PC-3 (cell line): ENCODE measurements at regions not wholly inside any gene's neighbourhood (a gene's known extent, or its start where the extent isn't known, plus 50 kb on each side); places are given as distances from the start of the nearest gene placed in this dataset.

ENCODE experiments used
- ATAC-seq: fragments of 200-7000 bp; cut with Tn5 transposase; 2 replicates; pipeline ENCODE4 v1.9.1; 2020; ENCODE audit warnings: mild to moderate bottlenecking, moderate library complexity
- BruUV-seq: library from RNA; stranded (reverse); fragments of 400-500 nt; replicated peaks from 2 replicates; lab custom pipeline; 2021; lab: Mats Ljungman, UMichigan
- CTCF ChIA-PET: fragments of 300-600 bp; sonication (Branson Sonifier 250); formaldehyde crosslinking; loops from one replicate; lab custom pipeline; 2022; ENCODE audit warnings: antibody characterized with exemption; lab: Charles Lee
- POLR2A ChIA-PET: fragments of 300-600 bp; sonication (Branson Sonifier 250); formaldehyde crosslinking; loops from one replicate; lab custom pipeline; 2022; ENCODE audit warnings: antibody characterized with exemption; ENCODE audit not compliant: unreplicated experiment; lab: Charles Lee
- DNase-seq: peaks from one replicate; pipeline ENCODE4 v3.0.0-alpha.2; 2015
- H2AFZ ChIP-seq: fragments of 300-600 bp; sonication (generic); 2 replicates; pipeline ENCODE4 v1.6.0; 2016; ENCODE audit warnings: antibody characterized with exemption, low read length
- H3F3A ChIP-seq: fragments of 300-600 bp; sonication (generic); one replicate; pipeline ENCODE4 v1.6.0; 2017; ENCODE audit warnings: antibody characterized with exemption, low read length, control low read depth, mild to moderate bottlenecking; ENCODE audit not compliant: unreplicated experiment
- H3K27ac ChIP-seq: fragments of 300-600 bp; sonication (generic); 2 replicates; pipeline ENCODE4 v1.5.1; 2016; ENCODE audit warnings: mild to moderate bottlenecking, low read length
- H3K27me3 ChIP-seq: fragments of 300-600 bp; sonication (generic); 2 replicates; pipeline ENCODE4 v1.6.1; 2016; ENCODE audit warnings: low read length, mixed read lengths
- H3K36me3 ChIP-seq: fragments of 300-600 bp; sonication (generic); 2 replicates; pipeline ENCODE4 v1.6.1; 2016; ENCODE audit warnings: low read depth, mixed run types, low read length, mixed read lengths
- H3K4me1 ChIP-seq: fragments of 300-600 bp; sonication (generic); 2 replicates; pipeline ENCODE4 v1.5.1; 2016; ENCODE audit warnings: low read length; ENCODE audit not compliant: insufficient read depth
- H3K4me2 ChIP-seq: fragments of 300-600 bp; sonication (generic); 2 replicates; pipeline ENCODE4 v1.6.0; 2016; ENCODE audit warnings: low read length
- H3K4me3 ChIP-seq: fragments of 300-600 bp; sonication (generic); 2 replicates; pipeline ENCODE4 v1.5.1; 2016; ENCODE audit warnings: mild to moderate bottlenecking, low read length, mixed read lengths
- H3K79me2 ChIP-seq: fragments of 300-600 bp; sonication (generic); 2 replicates; pipeline ENCODE4 v1.6.1; 2017; ENCODE audit warnings: low read length, mixed read lengths
- H3K9ac ChIP-seq: fragments of 300-600 bp; sonication (generic); 2 replicates; pipeline ENCODE4 v1.6.0; 2016; ENCODE audit warnings: mild to moderate bottlenecking, low read length
- H3K9me2 ChIP-seq: fragments of 300-600 bp; sonication (generic); replicated peaks from 2 replicates; pipeline ENCODE4 v1.6.1; 2016; ENCODE audit warnings: mixed run types, low read length, mixed read lengths
- H3K9me3 ChIP-seq: fragments of 300-600 bp; sonication (generic); 2 replicates; pipeline ENCODE4 v1.6.1; 2016; ENCODE audit warnings: low read length, mixed read lengths
- H4K20me1 ChIP-seq: fragments of 300-600 bp; sonication (generic); 2 replicates; pipeline ENCODE4 v1.6.1; 2016; ENCODE audit warnings: low read length, mixed read lengths
- EZH2 ChIP-seq: fragments of 300-600 bp; sonication (generic); IDR thresholded peaks from one replicate; pipeline ENCODE4 v1.6.1; 2017; ENCODE audit warnings: antibody characterized with exemption, mild to moderate bottlenecking, low read length; ENCODE audit not compliant: unreplicated experiment
- EZH2phosphoT487 ChIP-seq: fragments of 300-600 bp; sonication (generic); IDR thresholded peaks from 2 replicates; pipeline ENCODE4 v1.6.1; 2018; ENCODE audit warnings: mild to moderate bottlenecking, antibody characterized with exemption, low read length, borderline replicate concordance
- intact Hi-C: fragments of 100-400 bp; cut with micrococcal nuclease; formaldehyde crosslinking; loops from 2 replicates; pipeline ENCODE4 v1.9.0; 2023
- TF ChIP-seq, protein P1 (sequence below): fragments of 300-600 bp; sonication (generic); conservative IDR thresholded peaks from 2 replicates; pipeline ENCODE4 v1.5.1; 2017; ENCODE audit warnings: antibody characterized with exemption, low read depth, mild to moderate bottlenecking, low read length

DNA sequence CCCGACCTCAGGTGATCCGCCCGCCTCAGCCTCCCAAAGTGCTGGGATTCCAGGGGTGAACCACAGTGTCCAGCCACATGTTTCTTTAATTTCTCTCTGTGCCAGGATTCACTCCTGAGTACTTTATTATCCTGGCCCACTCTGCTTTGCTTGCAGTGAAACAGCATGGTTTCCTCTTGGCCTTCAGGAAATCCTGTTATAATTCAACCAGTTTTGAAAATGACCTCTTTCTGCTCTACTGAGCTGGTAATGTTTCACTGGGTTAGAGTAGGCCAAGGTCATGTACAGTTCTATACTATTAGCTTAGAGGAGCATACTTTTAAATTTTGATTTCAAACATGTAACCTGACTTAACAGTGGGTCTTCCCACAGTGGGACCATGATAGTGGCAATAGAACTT lies 90.6 kb upstream of the PELI1 start:
- Histone ChIP-seq H3K9ac (no peak overlapping the region), H3K79me2 (no peaks in the 10 kb centered on the region), H3F3A (no peaks in the 10 kb centered on the region), H3K4me3 (no peak overlapping the region), H3K27me3 (no peaks in the 10 kb centered on the region), H3K9me3 (no peaks in the 10 kb centered on the region), H3K4me1 (no peaks in the 10 kb centered on the region), H2AFZ (no peak overlapping the region), H3K36me3 (no peaks in the 10 kb centered on the region), H3K27ac (no peak overlapping the region), H4K20me1 (no peaks in the 10 kb centered on the region), H3K4me2 (no peak overlapping the region), H3K9me2 (no peaks in the 10 kb centered on the region)
- POLR2A ChIA-PET: no interaction called here
- intact Hi-C loops: no loop called here
- TF ChIP-seq, protein P1, sequence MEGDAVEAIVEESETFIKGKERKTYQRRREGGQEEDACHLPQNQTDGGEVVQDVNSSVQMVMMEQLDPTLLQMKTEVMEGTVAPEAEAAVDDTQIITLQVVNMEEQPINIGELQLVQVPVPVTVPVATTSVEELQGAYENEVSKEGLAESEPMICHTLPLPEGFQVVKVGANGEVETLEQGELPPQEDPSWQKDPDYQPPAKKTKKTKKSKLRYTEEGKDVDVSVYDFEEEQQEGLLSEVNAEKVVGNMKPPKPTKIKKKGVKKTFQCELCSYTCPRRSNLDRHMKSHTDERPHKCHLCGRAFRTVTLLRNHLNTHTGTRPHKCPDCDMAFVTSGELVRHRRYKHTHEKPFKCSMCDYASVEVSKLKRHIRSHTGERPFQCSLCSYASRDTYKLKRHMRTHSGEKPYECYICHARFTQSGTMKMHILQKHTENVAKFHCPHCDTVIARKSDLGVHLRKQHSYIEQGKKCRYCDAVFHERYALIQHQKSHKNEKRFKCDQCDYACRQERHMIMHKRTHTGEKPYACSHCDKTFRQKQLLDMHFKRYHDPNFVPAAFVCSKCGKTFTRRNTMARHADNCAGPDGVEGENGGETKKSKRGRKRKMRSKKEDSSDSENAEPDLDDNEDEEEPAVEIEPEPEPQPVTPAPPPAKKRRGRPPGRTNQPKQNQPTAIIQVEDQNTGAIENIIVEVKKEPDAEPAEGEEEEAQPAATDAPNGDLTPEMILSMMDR: no peak
- no peak for TF ChIP-seq EZH2
- TF ChIP-seq EZH2phosphoT487: no peak
- BruUV-seq: no TSS peak
- DNase-seq (no peak), ATAC-seq (no peak)
- CTCF ChIA-PET: no interaction called here

DNA sequence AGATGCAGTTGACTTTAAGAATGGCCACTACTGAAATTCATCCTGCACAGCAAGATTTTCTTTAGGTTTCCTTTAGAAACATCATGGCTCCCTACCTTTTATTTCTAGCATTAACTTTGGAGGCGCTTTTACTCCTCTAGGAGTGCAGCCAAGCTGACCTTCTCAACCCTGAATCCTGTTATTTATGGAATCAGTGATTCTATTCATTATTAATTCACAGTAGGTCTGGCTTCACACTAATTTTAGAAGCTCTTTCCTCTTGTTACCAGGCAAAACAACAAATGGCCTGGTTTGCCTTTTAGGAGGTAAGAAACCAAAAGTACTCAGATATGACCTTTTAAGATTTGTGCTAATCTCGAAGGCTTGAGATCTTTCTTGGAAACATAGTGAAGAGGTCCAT lies 93.0 kb upstream of the PELI1 start:
- Histone ChIP-seq H3K36me3 (no peaks in the 10 kb centered on the region), H3K4me1 (no peaks in the 10 kb centered on the region), H3K4me2 (no peak overlapping the region), H3K9me3 (no peaks in the 10 kb centered on the region), H3F3A (no peaks in the 10 kb centered on the region), H3K27ac (no peak overlapping the region), H3K4me3 (no peak overlapping the region), H3K9ac (no peak overlapping the region), H4K20me1 (no peaks in the 10 kb centered on the region), H3K79me2 (no peaks in the 10 kb centered on the region), H2AFZ (no peak overlapping the region), H3K9me2 (no peaks in the 10 kb centered on the region), H3K27me3 (no peaks in the 10 kb centered on the region)
- intact Hi-C loops: no loop called here
- BruUV-seq: no TSS peak
- no peak for ATAC-seq
- POLR2A ChIA-PET: no interaction called here
- CTCF ChIA-PET: no interaction called here
- TF ChIP-seq EZH2: no peak
- TF ChIP-seq EZH2phosphoT487: no peak
- TF ChIP-seq, protein P1: no peak
- no peak for DNase-seq

DNA sequence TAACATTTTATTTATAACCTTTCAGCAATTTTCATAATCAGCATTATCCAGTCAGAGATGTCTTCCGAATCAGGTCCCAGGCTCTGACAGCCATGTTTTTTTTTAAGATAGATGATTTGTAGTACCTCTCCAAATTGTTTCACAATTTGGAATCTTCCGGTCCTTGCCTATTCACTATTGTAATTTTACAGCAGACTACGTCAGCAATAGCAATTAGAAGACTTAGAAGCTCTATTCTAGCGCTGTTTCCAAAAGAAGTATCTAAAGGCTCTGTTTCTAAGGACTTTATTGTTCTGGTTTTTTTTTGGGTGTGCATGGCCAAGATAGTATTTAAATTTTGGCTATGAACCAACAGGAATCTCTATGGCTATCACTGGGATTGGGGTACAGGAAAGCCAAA lies 94.6 kb upstream of the PELI1 start:
- ATAC-seq (no peak), DNase-seq (no peak)
- H3K4me2 ChIP-seq: no peak overlapping the region
- ChIA-PET POLR2A (no interaction called here), CTCF (no interaction called here)
- H3K4me1 ChIP-seq: 0 out of 2 replicates have a peak, but pooled peaks cover 2% of the 10 kb centered on the region
- H3K79me2 ChIP-seq: no peaks in the 10 kb centered on the region
- H2AFZ ChIP-seq: no peak overlapping the region
- TF ChIP-seq EZH2 (no peak), EZH2phosphoT487 (no peak)
- no peaks in the 10 kb centered on the region for H3F3A ChIP-seq
- H3K9me2 ChIP-seq: no peaks in the 10 kb centered on the region
- no peak overlapping the region for H3K4me3 ChIP-seq
- no peak overlapping the region for H3K27ac ChIP-seq
- H3K9me3 ChIP-seq: no peaks in the 10 kb centered on the region
- H3K9ac ChIP-seq: no peak overlapping the region
- no TSS peak for BruUV-seq
- H4K20me1 ChIP-seq: no peaks in the 10 kb centered on the region
- intact Hi-C loops: no loop called here
- H3K27me3 ChIP-seq: no peaks in the 10 kb centered on the region
- H3K36me3 ChIP-seq: no peaks in the 10 kb centered on the region
